ENCODE measurements at regions not wholly inside any gene's neighbourhood (a gene's known extent, or its start where the extent isn't known, plus 50 kb on each side); places are given as distances from the start of the nearest gene placed in this dataset.
"Not testable (repeated sequence)": the region's sequence is repeated elsewhere in the genome, so short reads cannot be mapped to it uniquely, and the experiment has no call there.

DNA sequence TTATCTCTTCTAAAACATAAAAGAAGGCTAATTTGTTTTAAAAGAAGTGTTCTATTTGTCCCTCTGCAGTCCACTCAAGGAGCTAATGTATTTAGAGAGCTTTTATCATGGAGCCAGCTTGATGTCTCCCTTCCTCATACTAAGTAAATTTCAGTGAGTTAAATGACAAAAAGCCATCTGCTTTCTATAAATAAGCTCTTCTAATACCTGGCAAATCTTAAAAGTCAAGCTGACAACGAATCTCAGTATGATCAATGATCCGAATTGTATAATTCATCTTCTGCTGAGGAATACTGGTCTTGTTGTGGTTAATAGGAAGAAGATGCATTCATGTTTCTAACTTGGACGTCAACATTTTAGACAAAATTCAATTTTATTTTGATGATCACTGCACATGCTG lies 1390.7 kb downstream of the CDH8 start:
- no peaks in the 10 kb centered on the region for H3K27me3 ChIP-seq
- ATAC-seq (no peak), DNase-seq (no peak)
- H3K9me3 ChIP-seq: no peaks in the 10 kb centered on the region
- H3K4me1 ChIP-seq: no peaks in the 10 kb centered on the region
- in situ Hi-C loops (cut with MboI; ENCODE audit: low sequenced_read_pairs in 4 of 4) (no loop called here), intact Hi-C loops (cut with DNase I; ENCODE audit: low total_unique reads) (no loop called here)
- H3K4me3 ChIP-seq: no peak overlapping the region
- H3K27ac ChIP-seq: no peak overlapping the region
- no peaks in the 10 kb centered on the region for H3K36me3 ChIP-seq
- TF ChIP-seq POLR2A (IDR thresholded peaks at IDR 0.05) (no peak), CTCF (IDR thresholded peaks at IDR 0.05 in 4 of 5, conservative IDR thresholded peaks at IDR 0.05 in 1 of 5) (no peak)

DNA sequence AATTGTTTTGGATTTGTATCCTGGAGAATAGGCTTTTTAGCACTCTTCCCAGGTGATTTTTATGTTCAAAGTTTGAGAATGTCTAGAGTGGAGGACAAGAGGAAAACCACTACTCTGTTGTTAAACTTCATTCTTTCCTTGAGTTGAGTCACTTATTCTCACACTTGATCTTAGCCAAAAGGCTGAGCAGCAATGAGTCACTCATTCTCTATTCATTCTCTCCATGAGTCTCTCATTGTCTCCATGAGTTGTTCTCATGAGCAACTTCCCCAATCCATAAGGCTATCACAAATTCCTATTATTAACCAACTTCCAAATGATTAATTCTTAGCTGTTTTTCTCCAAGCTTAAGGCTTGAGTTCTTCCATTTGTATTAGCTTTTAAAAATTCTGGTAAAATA lies 1393.3 kb downstream of the CDH8 start:
- TF ChIP-seq POLR2A (IDR thresholded peaks at IDR 0.05) (no peak), CTCF (IDR thresholded peaks at IDR 0.05 in 4 of 5, conservative IDR thresholded peaks at IDR 0.05 in 1 of 5) (no peak)
- ATAC-seq (no peak), DNase-seq (no peak)
- no peaks in the 10 kb centered on the region for H3K4me1 ChIP-seq
- in situ Hi-C loops (cut with MboI; ENCODE audit: low sequenced_read_pairs in 4 of 4) (no loop called here), intact Hi-C loops (cut with DNase I; ENCODE audit: low total_unique reads) (no loop called here)
- no peaks in the 10 kb centered on the region for H3K9me3 ChIP-seq
- H3K4me3 ChIP-seq: no peak overlapping the region
- no peak overlapping the region for H3K27ac ChIP-seq
- H3K36me3 ChIP-seq: no peaks in the 10 kb centered on the region
- no peaks in the 10 kb centered on the region for H3K27me3 ChIP-seq

GRCh38 chr16:60641067-60641665 lies 1395.1 kb downstream of the CDH8 start:
- Histone ChIP-seq H3K27ac (no peak overlapping the region), H3K27me3 (no peaks in the 10 kb centered on the region), H3K36me3 (no peaks in the 10 kb centered on the region), H3K9me3 (no peaks in the 10 kb centered on the region), H3K4me1 (no peaks in the 10 kb centered on the region), H3K4me3 (no peak overlapping the region)
- TF ChIP-seq POLR2A (IDR thresholded peaks at IDR 0.05) (no peak), CTCF (IDR thresholded peaks at IDR 0.05 in 4 of 5, conservative IDR thresholded peaks at IDR 0.05 in 1 of 5) (no peak)
- intact Hi-C loops (cut with DNase I; ENCODE audit: low total_unique reads) (no loop called here), in situ Hi-C loops (cut with MboI; ENCODE audit: low sequenced_read_pairs in 4 of 4) (no loop called here)
- DNase-seq (no peak), ATAC-seq (no peak)

DNA sequence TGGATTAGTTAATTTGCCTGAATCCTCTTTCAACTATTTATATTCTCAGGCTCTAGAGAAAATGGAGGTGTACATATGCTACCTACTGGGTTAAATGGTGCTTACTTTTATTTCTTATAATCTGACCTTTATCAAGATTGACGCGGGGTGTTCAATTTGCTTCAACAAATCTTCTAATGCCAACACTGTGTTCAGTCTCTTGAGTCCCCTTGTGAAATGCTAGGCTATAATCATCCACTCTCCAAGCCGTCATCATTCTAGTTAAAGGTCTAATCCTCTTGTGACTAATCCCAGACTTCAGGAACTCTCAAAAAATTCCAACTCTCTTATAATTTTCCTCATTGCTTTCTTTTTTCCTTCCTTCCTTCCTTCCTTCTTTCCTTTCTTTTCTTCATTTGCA lies 1396.2 kb downstream of the CDH8 start:
- Histone ChIP-seq H3K27ac (no peak overlapping the region), H3K9me3 (no peaks in the 10 kb centered on the region), H3K27me3 (no peaks in the 10 kb centered on the region), H3K36me3 (no peaks in the 10 kb centered on the region), H3K4me3 (no peak overlapping the region), H3K4me1 (no peaks in the 10 kb centered on the region)
- TF ChIP-seq POLR2A (IDR thresholded peaks at IDR 0.05) (no peak), CTCF (IDR thresholded peaks at IDR 0.05 in 4 of 5, conservative IDR thresholded peaks at IDR 0.05 in 1 of 5) (no peak)
- no peak for ATAC-seq
- intact Hi-C loops (cut with DNase I; ENCODE audit: low total_unique reads) (no loop called here), in situ Hi-C loops (cut with MboI; ENCODE audit: low sequenced_read_pairs in 4 of 4) (no loop called here)
- DNase-seq: no peak

DNA sequence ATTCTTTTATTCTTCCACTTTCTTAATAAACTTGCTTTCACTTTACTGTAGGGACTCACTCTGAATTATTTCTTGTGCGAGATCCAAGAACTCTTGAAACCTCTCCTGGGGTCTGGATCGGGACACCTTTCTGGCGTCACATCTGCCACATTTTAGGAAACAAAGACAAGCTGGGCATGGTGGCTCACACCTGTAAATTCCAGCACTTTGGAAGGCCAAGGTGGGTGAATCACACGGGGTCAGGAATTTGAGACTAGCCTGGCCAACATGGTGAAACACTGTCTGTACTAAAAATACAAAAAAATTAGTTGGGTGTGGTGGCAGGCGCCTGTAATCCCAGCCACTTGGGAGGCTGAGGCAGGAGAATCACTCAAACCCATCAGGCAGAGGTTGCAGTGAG lies 1399.6 kb downstream of the CDH8 start:
- H3K4me1 ChIP-seq; H3K36me3 ChIP-seq; DNase-seq; H3K9me3 ChIP-seq; H3K27me3 ChIP-seq; H3K4me3 ChIP-seq; ATAC-seq; intact Hi-C loops (cut with DNase I; ENCODE audit: low total_unique reads); in situ Hi-C loops (cut with MboI; ENCODE audit: low sequenced_read_pairs in 4 of 4); H3K27ac ChIP-seq: not testable (repeated sequence)
